GM18519 (cell line): ENCODE measurements at regions not wholly inside any gene's neighbourhood (a gene's known extent, or its start where the extent isn't known, plus 50 kb on each side); places are given as distances from the start of the nearest gene placed in this dataset.
"Not testable (repeated sequence)": the region's sequence is repeated elsewhere in the genome, so short reads cannot be mapped to it uniquely, and the experiment has no call there.

Experiments used
- ATAC-seq: cut with Tn5 transposase; IDR thresholded peaks from one replicate; pipeline ENCODE4 v1.9.1; 2021; ENCODE audit warnings: mild to moderate bottlenecking, moderate library complexity; ENCODE audit not compliant: unreplicated experiment, low FRiP score

- ATAC-seq: no peak
These were observed 122.4 kb upstream of the OPCML start for GRCh38 chr11:133654630-133655212.

GRCh38 chr11:133653336-133653735, 121.0 kb upstream of the OPCML start:
- ATAC-seq: no peak

GRCh38 chr11:133650082-133650481, 117.8 kb upstream of the OPCML start:
- ATAC-seq: no peak

- ATAC-seq: no peak
These were observed 116.7 kb upstream of the OPCML start for GRCh38 chr11:133649040-133649439.

GRCh38 chr11:133639408-133639807, 107.1 kb upstream of the OPCML start:
- no peak for ATAC-seq

GRCh38 chr11:133638921-133639320, 106.6 kb upstream of the OPCML start:
- no peak for ATAC-seq

- no peak for ATAC-seq
These were observed 104.5 kb upstream of the OPCML start for GRCh38 chr11:133636711-133637355.

- ATAC-seq: no peak
These were observed 103.0 kb upstream of the OPCML start for GRCh38 chr11:133635244-133635739.

- ATAC-seq: not testable (repeated sequence)
These were observed 96.1 kb upstream of the OPCML start for GRCh38 chr11:133628371-133628770.

GRCh38 chr11:133621611-133622010, 89.3 kb upstream of the OPCML start:
- no peak for ATAC-seq

- no peak for ATAC-seq
These were observed 87.7 kb upstream of the OPCML start for GRCh38 chr11:133619973-133620372.

- no peak for ATAC-seq
These were observed 87.1 kb upstream of the OPCML start for GRCh38 chr11:133619397-133619796.

GRCh38 chr11:133618544-133618943, 86.2 kb upstream of the OPCML start:
- ATAC-seq: no peak

GRCh38 chr11:133608496-133608895, 76.2 kb upstream of the OPCML start:
- no peak for ATAC-seq

GRCh38 chr11:133606124-133606523, 73.8 kb upstream of the OPCML start:
- no peak for ATAC-seq

- ATAC-seq: no peak
These were observed 73.2 kb upstream of the OPCML start for GRCh38 chr11:133605482-133605881.

GRCh38 chr11:133601641-133602040, 69.3 kb upstream of the OPCML start:
- no peak for ATAC-seq

- no peak for ATAC-seq
These were observed 68.5 kb upstream of the OPCML start for GRCh38 chr11:133600786-133601185.

GRCh38 chr11:133600306-133600705, 68.0 kb upstream of the OPCML start:
- ATAC-seq: no peak

- no peak for ATAC-seq
These were observed 66.6 kb upstream of the OPCML start for GRCh38 chr11:133598906-133599305.

GRCh38 chr11:133597236-133597635, 64.9 kb upstream of the OPCML start:
- ATAC-seq: no peak

GRCh38 chr11:133595998-133596590, 63.8 kb upstream of the OPCML start:
- no peak for ATAC-seq
